ENCODE measurements at regions not wholly inside any gene's neighbourhood (a gene's known extent, or its start where the extent isn't known, plus 50 kb on each side); places are given as distances from the start of the nearest gene placed in this dataset.

- no peak for DNase-seq
Observed at GRCh38 chr21:16794950-16795349, 717.9 kb upstream of the CXADR start.

GRCh38 chr21:16796776-16797175, 716.1 kb upstream of the CXADR start:
- DNase-seq: no peak

GRCh38 chr21:16797540-16797939, 715.3 kb upstream of the CXADR start:
- DNase-seq: no peak

- no peak for DNase-seq
Observed at GRCh38 chr21:16797966-16798365, 714.9 kb upstream of the CXADR start.

GRCh38 chr21:16800536-16801275, 712.1 kb upstream of the CXADR start:
- DNase-seq: no peak

- no peak for DNase-seq
Observed at GRCh38 chr21:16811011-16811410, 701.8 kb upstream of the CXADR start.

- no peak for DNase-seq
Observed at GRCh38 chr21:16811970-16812369, 700.9 kb upstream of the CXADR start.

GRCh38 chr21:16815243-16815642, 697.6 kb upstream of the CXADR start:
- no peak for DNase-seq

GRCh38 chr21:16821588-16821987, 691.3 kb upstream of the CXADR start:
- no peak for DNase-seq

GRCh38 chr21:16829532-16829931, 683.3 kb upstream of the CXADR start:
- no peak for DNase-seq

GRCh38 chr21:16832791-16833190, 680.1 kb upstream of the CXADR start:
- DNase-seq: no peak

- no peak for DNase-seq
Observed at GRCh38 chr21:16834791-16835190, 678.1 kb upstream of the CXADR start.

GRCh38 chr21:16837321-16837720, 675.5 kb upstream of the CXADR start:
- DNase-seq: no peak

- DNase-seq: no peak
Observed at GRCh38 chr21:16837721-16838120, 675.1 kb upstream of the CXADR start.

- DNase-seq: no peak
Observed at GRCh38 chr21:16838331-16838730, 674.5 kb upstream of the CXADR start.

- DNase-seq: no peak
Observed at GRCh38 chr21:16840538-16840937, 672.3 kb upstream of the CXADR start.

- no peak for DNase-seq
Observed at GRCh38 chr21:16841975-16842695, 670.7 kb upstream of the CXADR start.

- DNase-seq: no peak
Observed at GRCh38 chr21:16842696-16843035, 670.2 kb upstream of the CXADR start.

- DNase-seq: no peak
Observed at GRCh38 chr21:16847211-16847610, 665.6 kb upstream of the CXADR start.

- DNase-seq: no peak
Observed at GRCh38 chr21:16851054-16851453, 661.8 kb upstream of the CXADR start.

GRCh38 chr21:16855164-16855667, 657.6 kb upstream of the CXADR start:
- no peak for DNase-seq

GRCh38 chr21:16863362-16863905, 649.4 kb upstream of the CXADR start:
- DNase-seq: peak; percentile 91

GRCh38 chr21:16863908-16864307, 648.9 kb upstream of the CXADR start:
- DNase-seq: no peak

- DNase-seq: no peak
Observed at GRCh38 chr21:16865632-16866031, 647.2 kb upstream of the CXADR start.

Measured in MV-4-11 (cell line).